CD4-positive, alpha-beta T cell (primary cell): ENCODE measurements at regions not wholly inside any gene's neighbourhood (a gene's known extent, or its start where the extent isn't known, plus 50 kb on each side); places are given as distances from the start of the nearest gene placed in this dataset.

Experiments used
- ATAC-seq: fragments of 200-7000 bp; cut with Tn5 transposase; one replicate; pipeline ENCODE4 v1.10.0; 2022; ENCODE audit warnings: mild to moderate bottlenecking; ENCODE audit not compliant: poor library complexity
- CTCF ChIA-PET: fragments of 350-600 bp; sonication (Branson Sonifier 250); formaldehyde crosslinking; loops from one replicate; lab custom pipeline; 2021; ENCODE audit warnings: antibody characterized with exemption, inconsistent platforms; lab: Charles Lee
- POLR2A ChIA-PET: fragments of 350-600 bp; sonication (Branson Sonifier 250); formaldehyde crosslinking; loops from one replicate; lab custom pipeline; 2021; ENCODE audit warnings: antibody characterized with exemption, inconsistent platforms; lab: Charles Lee
- DNase-seq, 14 experiments: peaks; one replicate each; pipeline ENCODE4 v3.0.0-alpha.2; 2013 to 2020; ENCODE audit warnings: mixed read lengths in 2 of 14
- H3K27ac ChIP-seq, 2 donors: one replicate each; pipeline versions ENCODE4 v1.5.1 to v1.7.0; 2013; ENCODE audit warnings: low read length in 2 of 2, low read depth in 1 of 2, mild to moderate bottlenecking in 1 of 2
- H3K27me3 ChIP-seq, 2 experiments: 1 replicate in 1 of 2; 2 replicates in 1 of 2; pipeline versions ENCODE4 v1.6.1 to v1.7.0; 2013; ENCODE audit warnings: low read length in 2 of 2, control low read depth in 1 of 2, mild to moderate bottlenecking in 1 of 2, moderate library complexity in 1 of 2; ENCODE audit not compliant: insufficient read depth in 2 of 2, control insufficient read depth in 1 of 2
- H3K36me3 ChIP-seq: one replicate; pipeline ENCODE4 v1.6.1; 2013; ENCODE audit warnings: low read length, control low read depth; ENCODE audit not compliant: insufficient read depth
- H3K4me1 ChIP-seq: one replicate; pipeline ENCODE4 v1.6.1; 2013; ENCODE audit warnings: low read length, control low read depth; ENCODE audit not compliant: insufficient read depth
- H3K4me3 ChIP-seq: one replicate; pipeline ENCODE4 v1.5.1; 2013; ENCODE audit warnings: mild to moderate bottlenecking, low read length, moderate library complexity
- H3K9me3 ChIP-seq, 2 experiments: 1 replicate in 1 of 2; 2 replicates in 1 of 2; pipeline versions ENCODE4 v1.6.1 to v1.7.0; 2013; ENCODE audit warnings: low read length in 2 of 2, mild to moderate bottlenecking in 2 of 2, control low read depth in 1 of 2, moderate library complexity in 1 of 2; ENCODE audit not compliant: control insufficient read depth in 1 of 2, insufficient read depth in 1 of 2
- H3K27ac Mint-ChIP-seq: one replicate; pipeline ENCODE4 v1.8.0; 2020; ENCODE audit warnings: mixed read lengths
- H3K27me3 Mint-ChIP-seq: one replicate; pipeline ENCODE4 v1.8.0; 2021; ENCODE audit warnings: mixed read lengths
- H3K36me3 Mint-ChIP-seq: one replicate; pipeline ENCODE4 v1.8.0; 2021; ENCODE audit warnings: low read depth, mixed read lengths
- H3K4me1 Mint-ChIP-seq: one replicate; pipeline ENCODE4 v1.8.0; 2021; ENCODE audit warnings: low read depth, mixed read lengths
- H3K4me3 Mint-ChIP-seq: one replicate; pipeline ENCODE4 v1.8.0; 2020; ENCODE audit warnings: mild to moderate bottlenecking, mixed read lengths
- H3K9me3 Mint-ChIP-seq: one replicate; pipeline ENCODE4 v1.8.0; 2020; ENCODE audit warnings: mixed read lengths
- CTCF ChIP-seq: fragments of 200-600 bp; IDR thresholded peaks from one replicate; pipeline ENCODE4 v1.8.0; 2022; ENCODE audit warnings: antibody characterized with exemption, mild to moderate bottlenecking
- intact Hi-C, 2 experiments: fragments of 100-400 bp; cut with DNase I in 1 of 2; cut with micrococcal nuclease in 1 of 2; formaldehyde crosslinking; loops; one replicate each; pipeline versions ENCODE4 v1.15.1 to v1.9.0; 2023 to 2025; cut with DNase I, micrococcal nuclease

- DNase-seq (peak in 1 of 14 experiments; percentile 2), ATAC-seq (no peak)
- no peaks in the 10 kb centered on the region for H3K9me3 Mint-ChIP-seq
- Histone ChIP-seq H3K4me1 (no peaks in the 10 kb centered on the region), H3K36me3 (no peaks in the 10 kb centered on the region), H3K27ac (no peak overlapping the region), H3K4me3 (no peak overlapping the region), H3K27me3 (no peaks in the 10 kb centered on the region), H3K9me3 (peaks cover 0 to 13% of the 10 kb centered on the region in 2 experiments)
- H3K4me3 Mint-ChIP-seq, result no peak overlapping the region
- H3K27me3 Mint-ChIP-seq, result peaks cover 21% of the 10 kb centered on the region
- ChIA-PET CTCF (no interaction called here), POLR2A (no interaction called here)
- H3K36me3 Mint-ChIP-seq, result no peaks in the 10 kb centered on the region
- H3K27ac Mint-ChIP-seq, result no peak overlapping the region
- no peak for TF ChIP-seq CTCF
- no peaks in the 10 kb centered on the region for H3K4me1 Mint-ChIP-seq
- intact Hi-C loops, result no loop called here
Observed at GRCh38 chr22:48900327-48900597, 927.4 kb downstream of the BRD1 start.

- CTCF ChIA-PET, result no interaction called here
- no peak for ATAC-seq
- no peaks in the 10 kb centered on the region for H3K27me3 ChIP-seq
- POLR2A ChIA-PET, result no interaction called here
- intact Hi-C loops, result no loop called here
- Mint-ChIP-seq H3K27me3 (peaks cover 21% of the 10 kb centered on the region), H3K4me3 (no peak overlapping the region), H3K27ac (no peak overlapping the region), H3K36me3 (no peaks in the 10 kb centered on the region), H3K4me1 (no peaks in the 10 kb centered on the region), H3K9me3 (no peaks in the 10 kb centered on the region)
- peaks cover 0 to 10% of the 10 kb centered on the region in 2 experiments for H3K9me3 ChIP-seq
- no peak for TF ChIP-seq CTCF
- peak in 1 of 14 experiments; percentile 8 for DNase-seq
- H3K27ac ChIP-seq, result no peak overlapping the region
- H3K36me3 ChIP-seq, result no peaks in the 10 kb centered on the region
- no peaks in the 10 kb centered on the region for H3K4me1 ChIP-seq
- H3K4me3 ChIP-seq, result no peak overlapping the region
Observed at GRCh38 chr22:48899523-48900326, 927.9 kb downstream of the BRD1 start.

GRCh38 chr22:48898524-48899250, 929.0 kb downstream of the BRD1 start:
- Mint-ChIP-seq H3K27me3 (peaks cover 13% of the 10 kb centered on the region), H3K27ac (no peak overlapping the region), H3K36me3 (no peaks in the 10 kb centered on the region), H3K9me3 (no peaks in the 10 kb centered on the region), H3K4me1 (no peaks in the 10 kb centered on the region), H3K4me3 (no peak overlapping the region)
- no peak for ATAC-seq
- H3K4me1 ChIP-seq, result no peaks in the 10 kb centered on the region
- CTCF ChIA-PET, result no interaction called here
- peak in 1 of 14 experiments; percentile 25 for DNase-seq
- peaks cover 0 to 10% of the 10 kb centered on the region in 2 experiments for H3K9me3 ChIP-seq
- TF ChIP-seq CTCF, result no peak
- intact Hi-C loops, result no loop called here
- no peak overlapping the region for H3K27ac ChIP-seq
- H3K36me3 ChIP-seq, result no peaks in the 10 kb centered on the region
- no peak overlapping the region for H3K4me3 ChIP-seq
- POLR2A ChIA-PET, result no interaction called here
- no peaks in the 10 kb centered on the region for H3K27me3 ChIP-seq
